Spleen (tissue), 7 donors: ENCODE measurements at regions not wholly inside any gene's neighbourhood (a gene's known extent, or its start where the extent isn't known, plus 50 kb on each side); places are given as distances from the start of the nearest gene placed in this dataset.

Experiments
- CTCF ChIP-seq, 11 experiments: fragments of 200-600 bp in 7 of 11; fragments of 450-650 bp in 4 of 11; sonication (generic) in 4 of 11; IDR thresholded peaks in 8 of 11; conservative IDR thresholded peaks in 3 of 11; 1 replicate in 7 of 11; 2 replicates in 4 of 11; pipeline versions ENCODE4 v1.4.0 to v1.8.0; 2016 to 2021; ENCODE audit warnings: antibody characterized with exemption in 11 of 11, inconsistent platforms in 4 of 11, mild to moderate bottlenecking in 1 of 11
- POLR2A ChIP-seq, 3 donors: fragments of 450-650 bp; IDR thresholded peaks; one replicate each; pipeline ENCODE4 v1.5.1; 2017; ENCODE audit warnings: antibody characterized with exemption in 3 of 3, mild to moderate bottlenecking in 1 of 3
- POLR2AphosphoS5 ChIP-seq, 3 donors: sonication (generic); formaldehyde crosslinking; IDR thresholded peaks; one replicate each; pipeline ENCODE4 v1.5.1; 2017; ENCODE audit warnings: antibody characterized with exemption in 3 of 3
- donor health status: DM: no; HTN: no; CAD: no; lungs with moderate emphysema.
- donor health status: DM: no; HTN: no; CAD: no.
- donor health status: DM: no; HTN: no; CAD: no.

GRCh38 chr6:145076115-145076841, 659.0 kb downstream of the EPM2A start:
- TF ChIP-seq POLR2AphosphoS5 (IDR thresholded peaks at IDR 0.05) (no peak), CTCF (IDR thresholded peaks at IDR 0.05 in 8 of 11, conservative IDR thresholded peaks at IDR 0.05 in 3 of 11) (no peak), POLR2A (IDR thresholded peaks at IDR 0.05) (no peak)
